ENCODE measurements at regions not wholly inside any gene's neighbourhood (a gene's known extent, or its start where the extent isn't known, plus 50 kb on each side); places are given as distances from the start of the nearest gene placed in this dataset.

DNA sequence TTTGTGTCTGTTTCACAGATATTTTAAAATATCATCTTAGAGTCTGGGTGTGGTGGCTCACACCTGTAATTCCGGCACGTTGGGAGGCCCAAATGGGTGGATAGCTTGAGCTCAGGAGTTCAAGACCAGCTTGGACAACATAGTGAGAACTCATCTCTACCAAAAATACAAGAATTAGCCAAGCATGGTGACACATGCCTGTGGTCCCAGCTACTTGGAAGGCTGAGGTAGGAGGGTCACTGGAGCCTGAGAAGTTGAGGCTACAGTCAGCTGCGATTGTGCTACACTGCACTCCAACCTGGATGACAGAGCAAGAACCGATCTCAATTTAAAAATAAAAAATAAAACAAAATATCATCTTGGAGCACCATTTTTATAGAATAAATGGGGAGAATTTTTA, 1247.6 kb upstream of the MIR17HG start:
- no peak for DNase-seq (ENCODE audit: low read depth, low spot score)
- ChIA-PET CTCF (no interaction called here), RAD21 (ENCODE audit: low non-redundant PET in 1 of 2, low total read pairs in 2 of 2, uncharacterized antibody in 2 of 2, unreplicated experiment in 2 of 2) (no interaction called here), POLR2A (no interaction called here)
- no peak overlapping the region for H3K9ac ChIP-seq (ENCODE audit: low read length)
- no peak for TF ChIP-seq FOSL1 (IDR thresholded peaks at IDR 0.05; ENCODE audit: low read depth)
- no peak for TF ChIP-seq EZH2phosphoT487 (IDR thresholded peaks at IDR 0.05; ENCODE audit: borderline replicate concordance)
- TF ChIP-seq, protein P1, sequence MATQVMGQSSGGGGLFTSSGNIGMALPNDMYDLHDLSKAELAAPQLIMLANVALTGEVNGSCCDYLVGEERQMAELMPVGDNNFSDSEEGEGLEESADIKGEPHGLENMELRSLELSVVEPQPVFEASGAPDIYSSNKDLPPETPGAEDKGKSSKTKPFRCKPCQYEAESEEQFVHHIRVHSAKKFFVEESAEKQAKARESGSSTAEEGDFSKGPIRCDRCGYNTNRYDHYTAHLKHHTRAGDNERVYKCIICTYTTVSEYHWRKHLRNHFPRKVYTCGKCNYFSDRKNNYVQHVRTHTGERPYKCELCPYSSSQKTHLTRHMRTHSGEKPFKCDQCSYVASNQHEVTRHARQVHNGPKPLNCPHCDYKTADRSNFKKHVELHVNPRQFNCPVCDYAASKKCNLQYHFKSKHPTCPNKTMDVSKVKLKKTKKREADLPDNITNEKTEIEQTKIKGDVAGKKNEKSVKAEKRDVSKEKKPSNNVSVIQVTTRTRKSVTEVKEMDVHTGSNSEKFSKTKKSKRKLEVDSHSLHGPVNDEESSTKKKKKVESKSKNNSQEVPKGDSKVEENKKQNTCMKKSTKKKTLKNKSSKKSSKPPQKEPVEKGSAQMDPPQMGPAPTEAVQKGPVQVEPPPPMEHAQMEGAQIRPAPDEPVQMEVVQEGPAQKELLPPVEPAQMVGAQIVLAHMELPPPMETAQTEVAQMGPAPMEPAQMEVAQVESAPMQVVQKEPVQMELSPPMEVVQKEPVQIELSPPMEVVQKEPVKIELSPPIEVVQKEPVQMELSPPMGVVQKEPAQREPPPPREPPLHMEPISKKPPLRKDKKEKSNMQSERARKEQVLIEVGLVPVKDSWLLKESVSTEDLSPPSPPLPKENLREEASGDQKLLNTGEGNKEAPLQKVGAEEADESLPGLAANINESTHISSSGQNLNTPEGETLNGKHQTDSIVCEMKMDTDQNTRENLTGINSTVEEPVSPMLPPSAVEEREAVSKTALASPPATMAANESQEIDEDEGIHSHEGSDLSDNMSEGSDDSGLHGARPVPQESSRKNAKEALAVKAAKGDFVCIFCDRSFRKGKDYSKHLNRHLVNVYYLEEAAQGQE (IDR thresholded peaks at IDR 0.05; ENCODE audit: low read depth) = no peak
- no peak for TF ChIP-seq ZFX (IDR thresholded peaks at IDR 0.05)
- TF ChIP-seq CTCF (IDR thresholded peaks at IDR 0.05 in 2 of 3, conservative IDR thresholded peaks at IDR 0.05 in 1 of 3; ENCODE audit: borderline replicate concordance in 1 of 3, insufficient read depth in 1 of 3, low read depth in 2 of 3, low read length in 2 of 3) = no peak
- no peak for TF ChIP-seq JUND (IDR thresholded peaks at IDR 0.05)
- H4K20me1 ChIP-seq (ENCODE audit: insufficient read depth) = no peaks in the 10 kb centered on the region
- H3K36me3 ChIP-seq (ENCODE audit: control insufficient read depth in 1 of 2, insufficient read depth in 2 of 2, low read length in 2 of 2) = no peaks in the 10 kb centered on the region
- no peaks in the 10 kb centered on the region for H3K27me3 ChIP-seq (ENCODE audit: insufficient read depth, low read length)
- H3K4me3 ChIP-seq (replicated peaks in 1 of 2; ENCODE audit: low read depth in 1 of 2, low read length in 2 of 2) = no peak overlapping the region
- H3K9me3 ChIP-seq (ENCODE audit: control insufficient read depth in 1 of 2, insufficient read depth in 1 of 2, low read depth in 1 of 2, low read length in 2 of 2) = no peaks in the 10 kb centered on the region; a peak in 2 of 4 replicates
- no peaks in the 10 kb centered on the region for H3K4me1 ChIP-seq (ENCODE audit: control insufficient read depth in 1 of 2, insufficient read depth in 2 of 2, low read length in 2 of 2)
- no TSS peak for BruUV-seq (replicated peaks)
- no peak overlapping the region for H2AFZ ChIP-seq (ENCODE audit: low read depth, low read length, poor library complexity, severe bottlenecking)
- intact Hi-C loops (cut with micrococcal nuclease) = no loop called here
- H3K27ac ChIP-seq (ENCODE audit: low read depth, low read length) = no peak overlapping the region
- no peak for ATAC-seq
- H3K79me2 ChIP-seq (ENCODE audit: insufficient read depth, low read length) = no peaks in the 10 kb centered on the region
- no peaks in the 10 kb centered on the region for H3K9me2 ChIP-seq (ENCODE audit: insufficient read depth)
- H3K4me2 ChIP-seq (ENCODE audit: low read length) = no peak overlapping the region

Data from HCT116 (cell line).